NT2/D1 (cell line): ENCODE measurements at regions not wholly inside any gene's neighbourhood (a gene's known extent, or its start where the extent isn't known, plus 50 kb on each side); places are given as distances from the start of the nearest gene placed in this dataset.

Experiments
- DNase-seq: peaks from one replicate; pipeline ENCODE4 v3.0.0-alpha.2; 2011; ENCODE audit warnings: low read depth, low spot score
- H3K27me3 ChIP-seq: 2 replicates; pipeline ENCODE4 v1.6.0; 2011; ENCODE audit warnings: mild to moderate bottlenecking; ENCODE audit not compliant: insufficient read length, insufficient read depth
- H3K36me3 ChIP-seq: 2 replicates; pipeline ENCODE4 v1.6.1; 2011; ENCODE audit warnings: mild to moderate bottlenecking, low read length, mixed read lengths; ENCODE audit not compliant: insufficient read depth, insufficient read length
- H3K4me1 ChIP-seq: 2 replicates; pipeline ENCODE4 v1.5.1; 2011; ENCODE audit not compliant: insufficient read depth, insufficient read length
- H3K4me3 ChIP-seq: 2 replicates; pipeline ENCODE4 v1.5.1; 2011; ENCODE audit warnings: low read depth; ENCODE audit not compliant: insufficient read length
- H3K9ac ChIP-seq: 2 replicates; pipeline ENCODE4 v1.6.0; 2011; ENCODE audit warnings: low read depth; ENCODE audit not compliant: insufficient read length
- H3K9me3 ChIP-seq: 2 replicates; pipeline ENCODE4 v1.5.1; 2011; ENCODE audit warnings: mild to moderate bottlenecking, low read length; ENCODE audit not compliant: insufficient read depth
- SUZ12 ChIP-seq: IDR thresholded peaks from 2 replicates; pipeline ENCODE4 v1.6.1; 2011; ENCODE audit not compliant: insufficient read length, insufficient read depth; ENCODE audit errors: extremely low read depth
- YY1 ChIP-seq: IDR thresholded peaks from 2 replicates; pipeline ENCODE4 v1.6.1; 2011; ENCODE audit not compliant: insufficient read length, insufficient read depth
- ZNF274 ChIP-seq: IDR thresholded peaks from 2 replicates; pipeline ENCODE4 v1.6.1; 2011; ENCODE audit warnings: mild to moderate bottlenecking, low read depth, low read length

GRCh38 chr3:25304916-25305315 is 123.1 kb upstream of the RARB start:
- Histone ChIP-seq H3K9me3 (no peaks in the 10 kb centered on the region), H3K36me3 (no peaks in the 10 kb centered on the region), H3K4me3 (no peak overlapping the region), H3K27me3 (no peaks in the 10 kb centered on the region), H3K4me1 (no peaks in the 10 kb centered on the region), H3K9ac (no peak overlapping the region)
- TF ChIP-seq ZNF274 = no peak
- no peak for DNase-seq

GRCh38 chr3:25306066-25306465 is 122.0 kb upstream of the RARB start:
- no peaks in the 10 kb centered on the region for H3K4me1 ChIP-seq
- no peak for DNase-seq
- TF ChIP-seq SUZ12 (no peak), YY1 (no peak), ZNF274 (no peak)

GRCh38 chr3:25306705-25307104 is 121.4 kb upstream of the RARB start:
- Histone ChIP-seq H3K9ac (no peak overlapping the region), H3K4me1 (no peaks in the 10 kb centered on the region), H3K36me3 (no peaks in the 10 kb centered on the region), H3K4me3 (no peak overlapping the region), H3K27me3 (no peaks in the 10 kb centered on the region), H3K9me3 (no peaks in the 10 kb centered on the region)
- no peak for TF ChIP-seq SUZ12
- TF ChIP-seq ZNF274 = no peak
- no peak for TF ChIP-seq YY1
- DNase-seq = no peak

More at GRCh38 chr3:25306066-25306465, 122.0 kb upstream of the RARB start:
- Histone ChIP-seq H3K4me3 (no peak overlapping the region), H3K36me3 (no peaks in the 10 kb centered on the region), H3K9me3 (no peaks in the 10 kb centered on the region), H3K9ac (no peak overlapping the region), H3K27me3 (no peaks in the 10 kb centered on the region)

GRCh38 chr3:25313286-25313685 is 114.8 kb upstream of the RARB start:
- no peak for DNase-seq
- Histone ChIP-seq H3K9ac (no peak overlapping the region), H3K4me1 (no peaks in the 10 kb centered on the region), H3K36me3 (no peaks in the 10 kb centered on the region), H3K4me3 (no peak overlapping the region), H3K9me3 (no peaks in the 10 kb centered on the region), H3K27me3 (no peaks in the 10 kb centered on the region)
- no peak for TF ChIP-seq SUZ12
- TF ChIP-seq YY1 = no peak
- no peak for TF ChIP-seq ZNF274

GRCh38 chr3:25324954-25325655 is 103.0 kb upstream of the RARB start:
- Histone ChIP-seq H3K27me3 (no peaks in the 10 kb centered on the region), H3K9ac (no peak overlapping the region), H3K9me3 (no peaks in the 10 kb centered on the region; the same call in 1 of the 2 replicates), H3K4me1 (no peaks in the 10 kb centered on the region), H3K4me3 (no peak overlapping the region), H3K36me3 (no peaks in the 10 kb centered on the region)
- no peak for DNase-seq
- no peak for TF ChIP-seq SUZ12
- no peak for TF ChIP-seq ZNF274

- H3K27me3 ChIP-seq = no peaks in the 10 kb centered on the region
- no peak for DNase-seq
- no peaks in the 10 kb centered on the region for H3K4me1 ChIP-seq
- TF ChIP-seq ZNF274 (no peak), SUZ12 (no peak), YY1 (no peak)
- H3K9me3 ChIP-seq = no peaks in the 10 kb centered on the region
- H3K4me3 ChIP-seq = no peak overlapping the region
- H3K9ac ChIP-seq = no peak overlapping the region
- H3K36me3 ChIP-seq = no peaks in the 10 kb centered on the region
These were observed 92.7 kb upstream of the RARB start for GRCh38 chr3:25335356-25335755.

- TF ChIP-seq SUZ12 (no peak), ZNF274 (no peak)
- Histone ChIP-seq H3K27me3 (no peaks in the 10 kb centered on the region), H3K4me3 (no peak overlapping the region), H3K4me1 (no peaks in the 10 kb centered on the region), H3K36me3 (no peaks in the 10 kb centered on the region), H3K9me3 (no peaks in the 10 kb centered on the region), H3K9ac (no peak overlapping the region)
- DNase-seq = no peak
These were observed 89.8 kb upstream of the RARB start for GRCh38 chr3:25338158-25338725.
